HG03342 (cell line): ENCODE measurements at regions not wholly inside any gene's neighbourhood (a gene's known extent, or its start where the extent isn't known, plus 50 kb on each side); places are given as distances from the start of the nearest gene placed in this dataset.
"Not testable (repeated sequence)": the region's sequence is repeated elsewhere in the genome, so short reads cannot be mapped to it uniquely, and the experiment has no call there.

Experiments
- ATAC-seq: cut with Tn5 transposase; IDR thresholded peaks from one replicate; pipeline ENCODE4 v1.9.1; 2021; ENCODE audit warnings: mild to moderate bottlenecking, moderate library complexity; ENCODE audit not compliant: unreplicated experiment

- ATAC-seq: no peak
These were observed 357.0 kb downstream of the TMEM121 start for GRCh38 chr14:105883066-105884005.

GRCh38 chr14:105884192-105884807 lies 357.9 kb downstream of the TMEM121 start:
- not testable (repeated sequence) for ATAC-seq

- no peak for ATAC-seq
These were observed 358.5 kb downstream of the TMEM121 start for GRCh38 chr14:105884808-105885281.

GRCh38 chr14:105885561-105886320 lies 359.4 kb downstream of the TMEM121 start:
- ATAC-seq: no peak

- ATAC-seq: not testable (repeated sequence)
These were observed 360.4 kb downstream of the TMEM121 start for GRCh38 chr14:105886791-105887191.

- ATAC-seq: no peak
These were observed 361.3 kb downstream of the TMEM121 start for GRCh38 chr14:105887692-105888091.

- ATAC-seq: no peak
These were observed 361.8 kb downstream of the TMEM121 start for GRCh38 chr14:105888151-105888550.

GRCh38 chr14:105888784-105889665 lies 362.6 kb downstream of the TMEM121 start:
- ATAC-seq: no peak

GRCh38 chr14:105889666-105890473 lies 363.5 kb downstream of the TMEM121 start:
- no peak for ATAC-seq

- no peak for ATAC-seq
These were observed 364.3 kb downstream of the TMEM121 start for GRCh38 chr14:105890474-105891220.

GRCh38 chr14:105891221-105891602 lies 364.8 kb downstream of the TMEM121 start:
- no peak for ATAC-seq

- no peak for ATAC-seq
These were observed 365.5 kb downstream of the TMEM121 start for GRCh38 chr14:105891631-105892452.

- ATAC-seq: not testable (repeated sequence)
These were observed 366.4 kb downstream of the TMEM121 start for GRCh38 chr14:105892453-105893441.

- ATAC-seq: not testable (repeated sequence)
These were observed 367.3 kb downstream of the TMEM121 start for GRCh38 chr14:105893686-105894085.

GRCh38 chr14:105894125-105894977 lies 368.0 kb downstream of the TMEM121 start:
- ATAC-seq: no peak
